GM19351 (cell line): ENCODE measurements at regions not wholly inside any gene's neighbourhood (a gene's known extent, or its start where the extent isn't known, plus 50 kb on each side); places are given as distances from the start of the nearest gene placed in this dataset.

Experiments used
- ATAC-seq: cut with Tn5 transposase; IDR thresholded peaks from one replicate; pipeline ENCODE4 v1.9.1; 2021; ENCODE audit warnings: mild to moderate bottlenecking, moderate library complexity; ENCODE audit not compliant: unreplicated experiment

DNA sequence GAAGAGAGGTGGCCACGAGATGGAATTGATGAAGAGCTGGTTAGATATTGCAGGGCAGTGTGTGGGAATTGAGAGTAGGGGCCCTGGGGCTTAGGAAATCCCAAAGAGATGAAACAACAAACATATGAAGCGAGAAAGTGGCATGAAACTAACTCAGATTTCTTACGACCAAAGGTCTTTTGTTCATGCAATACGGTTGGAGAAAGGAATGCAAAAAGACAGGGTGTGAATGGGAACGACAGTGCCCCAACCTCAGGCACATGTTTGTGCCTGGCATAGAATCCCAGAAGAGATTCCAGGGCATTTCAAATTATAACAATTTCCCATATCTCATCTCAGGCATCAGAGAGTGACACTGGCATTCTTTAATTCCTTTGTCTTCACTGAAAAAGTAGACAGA, 199.2 kb downstream of the ACTL7B start:
- no peak for ATAC-seq

- ATAC-seq = no peak
Measured at GRCh38 chr9:108655818-108656217, 200.0 kb downstream of the ACTL7B start.

DNA sequence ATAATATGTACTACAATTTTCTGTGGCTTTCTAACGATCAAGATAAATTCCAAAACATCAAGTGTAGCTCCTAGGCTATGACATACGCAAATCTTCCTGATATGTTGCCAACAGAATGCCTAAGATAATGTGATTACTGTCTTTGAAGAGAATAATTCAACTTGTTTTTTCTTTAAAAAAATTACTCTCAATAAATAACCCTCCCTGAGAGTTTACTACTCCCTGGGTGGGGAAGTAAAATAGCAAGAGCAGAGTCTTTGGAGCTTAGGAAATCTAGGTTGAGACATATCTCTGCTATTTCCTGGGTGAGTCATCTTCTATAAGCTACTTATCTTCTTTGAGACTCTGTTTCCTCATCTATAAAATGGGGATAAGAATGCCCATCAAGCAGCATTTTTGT, 201.2 kb downstream of the ACTL7B start:
- no peak for ATAC-seq

- ATAC-seq = no peak
Measured at GRCh38 chr9:108652851-108653250, 202.9 kb downstream of the ACTL7B start.

DNA sequence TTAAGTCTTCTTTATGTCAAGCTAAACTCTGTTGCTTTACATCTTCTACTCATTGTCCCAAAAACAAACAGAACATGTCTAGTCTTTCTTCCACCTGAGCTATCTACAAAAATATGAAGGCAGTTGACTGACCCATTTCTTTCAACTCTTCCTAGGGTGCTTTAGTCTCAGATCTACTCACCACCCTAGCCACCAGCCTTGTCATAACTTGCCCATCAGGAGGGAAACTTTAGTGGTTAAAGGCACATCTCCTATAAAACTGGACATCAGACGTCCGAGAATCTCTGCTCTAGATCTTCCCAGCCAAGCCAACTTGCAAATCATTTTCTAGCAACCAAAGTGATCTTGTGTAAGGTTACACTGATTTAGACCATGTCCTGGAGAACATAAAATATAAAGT, 205.0 kb downstream of the ACTL7B start:
- no peak for ATAC-seq

- no peak for ATAC-seq
Measured at GRCh38 chr9:108645520-108645919, 210.3 kb downstream of the ACTL7B start.

DNA sequence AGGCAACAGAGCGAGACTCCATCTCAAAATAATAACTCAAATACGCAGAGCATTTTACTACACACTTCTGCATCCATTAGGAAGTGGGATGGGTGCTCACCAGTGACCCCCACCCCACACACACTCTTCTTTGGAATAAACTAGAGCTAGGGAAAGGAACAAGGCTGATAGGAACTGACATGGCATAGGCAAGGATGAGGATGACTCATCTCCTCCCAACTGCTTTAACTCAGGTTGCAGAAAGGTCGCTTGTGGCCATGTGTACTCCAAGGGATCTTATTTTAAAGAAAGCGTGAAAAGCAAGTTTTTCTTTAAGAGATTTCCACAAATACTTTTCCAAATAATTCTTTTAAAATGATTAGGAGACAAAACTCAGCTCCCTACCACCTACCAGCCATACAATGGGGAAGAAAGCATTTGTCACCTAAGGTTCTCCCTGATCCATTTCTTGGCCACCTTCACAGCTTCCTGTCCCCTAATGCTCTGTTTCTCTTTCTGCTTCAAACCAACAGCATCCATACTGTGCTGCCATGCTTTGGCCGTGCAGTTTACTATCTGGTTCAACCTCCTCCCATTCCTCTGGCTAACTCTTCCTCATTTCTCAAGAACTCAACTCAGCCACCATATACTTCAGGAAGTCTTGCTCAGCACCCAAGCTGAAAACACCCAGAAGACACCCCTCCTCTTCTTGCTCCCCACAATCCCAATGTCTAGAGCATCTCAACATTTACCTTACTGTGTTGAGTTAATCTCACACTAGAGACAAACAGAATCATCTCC, 211.9 kb downstream of the ACTL7B start:
- ATAC-seq = no peak

DNA sequence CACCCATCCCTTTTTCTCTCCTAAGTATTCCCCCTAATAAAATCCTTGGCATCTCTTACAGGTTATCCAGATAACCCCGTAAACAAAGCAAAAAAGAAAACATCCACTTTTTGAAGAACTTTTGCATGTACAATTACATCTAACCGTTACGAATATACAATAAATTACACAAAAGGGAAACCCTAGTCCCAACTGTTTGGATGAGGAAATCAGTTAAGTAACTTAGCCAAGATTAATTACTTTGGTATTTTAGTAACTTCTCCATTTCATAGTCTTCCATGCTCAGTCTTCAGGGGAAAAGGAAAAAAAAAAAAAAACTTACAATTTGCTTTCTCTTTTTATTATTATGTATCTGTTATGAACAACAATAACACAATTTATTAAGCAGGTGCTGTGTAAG, 212.9 kb downstream of the ACTL7B start:
- ATAC-seq = no peak

- no peak for ATAC-seq
Measured at GRCh38 chr9:108640230-108640629, 215.6 kb downstream of the ACTL7B start.

DNA sequence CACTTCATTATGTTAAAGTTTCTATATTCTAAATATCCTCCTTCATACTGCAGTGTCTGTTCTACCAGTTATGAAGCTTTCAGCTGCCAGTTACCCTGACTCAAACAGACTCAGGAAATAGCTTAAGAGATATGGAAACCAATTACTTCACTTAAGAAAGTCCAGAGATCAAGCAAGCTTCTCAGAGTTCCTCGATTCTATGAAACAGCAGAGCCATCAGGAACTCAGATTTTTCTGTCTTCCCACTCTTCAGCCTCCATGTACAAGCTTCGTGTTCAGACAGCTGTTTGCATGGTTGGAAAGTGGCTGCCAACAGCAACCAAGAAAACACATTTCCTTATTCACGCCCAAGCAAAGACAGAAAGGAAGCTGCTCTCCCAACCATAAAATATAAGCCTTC, 216.1 kb downstream of the ACTL7B start:
- ATAC-seq = no peak

GRCh38 chr9:108639091-108639490, 216.7 kb downstream of the ACTL7B start:
- ATAC-seq = no peak

GRCh38 chr9:108637340-108637739, 218.4 kb downstream of the ACTL7B start:
- no peak for ATAC-seq

DNA sequence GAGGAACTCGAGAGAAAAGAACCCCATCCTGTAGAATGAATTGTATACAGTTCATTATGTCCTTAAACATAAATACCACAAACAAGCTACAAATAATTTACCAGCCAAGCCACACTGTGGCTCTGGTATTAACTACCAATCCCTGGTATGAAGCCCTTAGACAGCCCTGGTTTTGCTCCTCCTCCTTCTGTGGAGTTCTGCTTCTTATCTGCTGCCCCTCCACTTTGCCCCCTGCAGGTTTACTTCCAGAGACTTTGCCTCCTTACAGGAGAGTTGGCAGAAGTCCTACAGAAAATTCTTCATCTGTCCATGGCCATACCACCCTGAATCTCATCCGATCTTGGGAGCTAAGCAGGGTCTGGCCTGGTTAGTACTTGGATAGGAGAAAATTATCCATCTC, 219.8 kb downstream of the ACTL7B start:
- ATAC-seq = no peak

- no peak for ATAC-seq
Measured at GRCh38 chr9:108634672-108635462, 220.9 kb downstream of the ACTL7B start.

- ATAC-seq = no peak
Measured at GRCh38 chr9:108634204-108634603, 221.6 kb downstream of the ACTL7B start.

- ATAC-seq = no peak
Measured at GRCh38 chr9:108631496-108632285, 224.1 kb downstream of the ACTL7B start.

DNA sequence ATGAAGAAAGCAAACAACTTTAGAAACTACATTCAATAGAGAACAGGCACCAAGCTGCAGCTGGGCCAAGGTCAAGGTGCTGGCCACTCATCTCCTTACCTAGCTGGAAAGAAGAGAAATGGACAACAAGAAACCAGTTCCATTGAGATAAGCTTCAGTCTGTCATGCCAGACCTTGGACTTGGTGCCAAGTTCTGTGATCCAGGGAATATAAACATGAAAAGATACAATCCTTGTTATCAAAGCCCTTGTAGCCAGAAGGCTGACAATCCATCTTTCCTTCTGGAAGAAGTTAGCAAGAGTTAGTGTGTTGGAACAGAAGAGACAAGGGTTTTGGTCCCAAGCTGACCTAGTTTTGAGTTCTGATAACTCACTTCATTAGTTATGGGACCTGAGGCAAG, 227.5 kb downstream of the ACTL7B start:
- ATAC-seq = no peak

GRCh38 chr9:108626743-108627142, 229.0 kb downstream of the ACTL7B start:
- no peak for ATAC-seq

DNA sequence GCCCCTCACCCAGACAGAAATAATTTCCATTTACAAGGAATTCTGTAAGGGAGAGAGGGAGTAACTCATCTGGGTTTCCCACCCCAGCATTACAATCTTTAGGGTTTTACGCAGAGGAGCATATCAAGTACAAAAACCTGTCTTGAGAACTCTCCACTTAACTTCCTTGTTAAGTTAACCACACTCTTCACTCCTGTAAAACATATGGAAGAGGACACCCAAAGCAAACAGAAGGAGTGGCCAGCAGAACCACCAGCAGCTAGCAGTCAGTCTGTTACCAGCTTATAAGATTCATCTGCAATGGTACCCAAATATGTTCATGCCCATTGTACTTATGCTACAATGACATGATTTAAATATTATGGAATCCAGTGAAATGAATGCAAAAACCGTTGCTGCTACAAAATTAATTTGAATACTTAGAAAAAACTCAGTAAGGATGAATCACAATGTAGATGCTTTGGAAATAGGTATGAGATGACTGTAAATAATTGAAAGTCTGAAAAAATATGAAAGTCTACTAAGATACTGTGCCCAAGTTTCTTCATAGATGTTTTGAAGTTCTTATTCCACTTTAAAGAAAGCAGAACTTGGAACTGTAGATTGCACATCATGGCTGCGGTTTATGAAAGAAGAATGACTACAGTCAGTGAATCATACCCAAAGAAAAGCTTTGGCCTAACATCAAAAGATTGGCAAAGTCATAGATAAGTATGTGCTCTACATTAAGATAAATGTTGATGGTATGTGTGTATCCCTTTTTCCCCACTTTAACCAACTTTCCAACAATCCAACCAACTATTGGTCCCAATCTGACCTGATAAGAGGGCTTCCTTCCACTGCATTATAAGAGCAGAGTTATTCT, 233.6 kb downstream of the ACTL7B start:
- no peak for ATAC-seq

DNA sequence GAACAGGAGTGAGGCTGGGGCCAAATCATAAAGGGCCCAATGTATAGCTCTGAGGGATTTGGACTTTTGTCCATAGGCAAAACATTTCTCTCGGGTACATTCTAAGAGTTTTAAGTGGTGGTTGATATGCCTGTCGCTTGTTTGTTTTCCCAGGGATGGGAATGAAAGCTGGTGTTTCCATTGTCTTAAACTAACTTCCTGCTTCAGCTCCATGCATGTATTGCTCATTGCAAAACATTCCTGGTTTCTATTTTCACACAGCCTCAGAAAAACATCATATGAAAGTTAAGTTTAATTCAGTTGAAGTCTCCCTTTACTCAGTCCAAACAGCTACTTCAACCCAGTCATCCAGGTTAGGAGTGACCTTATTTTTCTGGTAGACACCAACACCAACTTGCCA, 235.0 kb downstream of the ACTL7B start:
- ATAC-seq = no peak
